GM21825 (cell line): ENCODE measurements at regions not wholly inside any gene's neighbourhood (a gene's known extent, or its start where the extent isn't known, plus 50 kb on each side); places are given as distances from the start of the nearest gene placed in this dataset.
A peak's percentile ranks its signal among the peaks of the same experiment; 100 is the strongest.
"Not testable (repeated sequence)": the region's sequence is repeated elsewhere in the genome, so short reads cannot be mapped to it uniquely, and the experiment has no call there.

Experiments used
- ATAC-seq: cut with Tn5 transposase; IDR thresholded peaks from one replicate; pipeline ENCODE4 v1.9.1; 2021; ENCODE audit warnings: mild to moderate bottlenecking, moderate library complexity; ENCODE audit not compliant: unreplicated experiment

DNA sequence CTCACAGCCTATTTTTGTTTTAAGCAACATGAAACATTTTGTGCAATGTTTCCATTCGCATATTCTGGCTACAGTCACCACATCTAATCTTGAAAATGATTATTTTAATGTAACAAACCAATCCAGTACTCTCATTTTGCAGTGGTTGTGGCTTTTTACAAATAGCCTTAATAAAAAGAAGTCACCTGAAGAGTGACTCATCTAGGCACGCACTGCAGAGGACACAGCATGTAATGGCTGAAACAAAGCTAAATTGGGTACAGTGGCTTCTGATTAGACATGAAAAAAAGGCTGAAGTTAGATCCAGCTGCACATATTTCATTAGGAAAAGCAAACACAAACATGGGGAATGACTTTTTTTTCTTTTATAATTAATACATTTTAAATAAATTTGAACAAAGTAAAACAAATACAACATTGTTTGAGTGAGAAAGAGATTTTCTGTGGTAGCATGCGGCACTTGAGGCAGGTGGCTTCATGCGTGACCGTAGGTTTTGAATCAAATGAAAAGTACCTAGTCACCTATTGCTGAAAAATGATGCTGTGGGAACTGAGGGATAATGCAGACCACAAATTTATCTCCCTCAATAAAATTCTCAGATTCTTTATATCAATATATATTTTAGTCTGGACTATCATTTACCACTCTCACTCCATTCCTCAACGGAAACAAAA is 240.8 kb upstream of the DDX53 start:
- peak; percentile 75 for ATAC-seq

- ATAC-seq: no peak
These were observed 239.2 kb upstream of the DDX53 start for GRCh38 chrX:22760513-22761057.

GRCh38 chrX:22788221-22788620 is 211.5 kb upstream of the DDX53 start:
- ATAC-seq: no peak

GRCh38 chrX:22795671-22796070 is 204.1 kb upstream of the DDX53 start:
- no peak for ATAC-seq

- ATAC-seq: no peak
These were observed 199.4 kb upstream of the DDX53 start for GRCh38 chrX:22800360-22800759.

GRCh38 chrX:22800806-22801205 is 199.0 kb upstream of the DDX53 start:
- no peak for ATAC-seq

GRCh38 chrX:22803353-22803752 is 196.4 kb upstream of the DDX53 start:
- ATAC-seq: no peak

GRCh38 chrX:22810876-22811275 is 188.9 kb upstream of the DDX53 start:
- no peak for ATAC-seq

DNA sequence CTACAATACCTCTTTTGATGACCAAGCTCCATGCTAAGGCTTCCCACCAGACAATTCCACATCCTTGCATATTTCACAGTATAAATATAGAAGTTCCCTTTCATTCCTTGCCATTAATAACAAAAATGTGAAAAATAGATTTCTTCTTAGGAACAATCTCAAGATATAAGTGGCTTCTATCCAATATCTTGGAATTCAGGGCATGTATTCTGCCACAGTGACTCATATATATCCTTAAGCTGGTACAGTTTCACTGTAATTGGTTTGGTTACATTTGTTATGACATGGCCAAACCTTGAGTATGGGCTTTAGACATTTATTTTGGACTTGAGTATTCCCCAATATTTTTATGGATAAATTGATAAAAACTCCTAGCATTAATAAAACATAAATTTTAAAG is 181.7 kb upstream of the DDX53 start:
- ATAC-seq: no peak

- ATAC-seq: no peak
These were observed 144.1 kb upstream of the DDX53 start for GRCh38 chrX:22855693-22856092.

- ATAC-seq: no peak
These were observed 140.1 kb upstream of the DDX53 start for GRCh38 chrX:22859642-22860041.

DNA sequence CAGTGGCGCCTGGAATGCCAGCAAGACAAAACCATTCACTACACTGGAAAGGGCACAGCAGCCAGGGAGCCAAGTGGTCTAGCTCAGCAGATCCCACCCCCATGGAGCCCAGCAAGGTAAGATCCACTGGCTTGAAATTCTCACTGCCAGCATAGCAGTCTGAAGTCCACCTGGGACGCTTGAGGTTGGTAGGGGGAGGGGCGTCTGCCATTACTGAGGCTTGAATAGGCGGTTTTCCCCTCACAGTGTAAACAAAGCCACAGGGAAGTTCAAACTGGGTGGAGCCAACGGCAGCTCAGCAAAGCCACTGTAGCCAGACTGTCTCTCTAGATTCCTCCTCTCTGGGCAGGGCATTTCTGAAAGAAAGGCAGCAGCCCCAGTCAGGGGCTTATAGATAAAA is 133.0 kb upstream of the DDX53 start:
- not testable (repeated sequence) for ATAC-seq

DNA sequence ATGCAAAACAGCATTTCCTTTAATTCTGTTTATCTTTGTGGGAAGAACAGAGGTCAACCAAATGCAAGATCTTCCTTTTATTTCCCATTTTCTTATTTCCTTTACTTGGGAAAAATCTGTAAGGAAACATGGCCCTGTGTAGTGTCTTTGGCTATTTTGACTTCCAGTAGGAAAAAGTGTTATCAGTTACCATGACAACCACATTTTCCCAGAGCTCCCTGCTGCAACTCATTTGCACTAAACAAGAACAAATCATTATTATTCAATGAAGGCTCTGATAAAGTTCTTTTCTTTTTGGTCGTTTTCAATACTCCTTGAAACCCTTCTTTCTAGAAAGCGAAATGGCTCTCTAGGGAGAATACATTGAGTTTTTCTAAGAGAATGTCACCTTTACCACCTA is 117.2 kb upstream of the DDX53 start:
- ATAC-seq: no peak

DNA sequence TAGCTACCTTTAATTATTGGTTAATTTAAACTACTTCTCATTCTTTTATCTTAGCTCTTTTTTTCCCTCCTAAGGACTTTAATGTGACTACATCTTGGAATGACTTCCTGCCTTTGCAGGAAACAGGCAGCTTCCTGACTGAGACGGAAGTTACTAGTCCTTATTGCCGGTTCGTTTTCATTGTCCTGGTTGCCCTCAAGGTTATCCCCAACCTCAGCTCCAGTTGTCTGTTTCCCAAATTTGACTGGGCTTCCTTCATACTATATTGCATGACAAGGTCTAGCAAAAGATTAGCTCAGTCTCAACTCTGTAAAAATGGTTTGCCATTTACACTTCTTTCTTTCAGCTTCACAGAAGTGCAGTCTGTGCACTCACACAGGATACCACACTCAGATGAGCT is 109.9 kb upstream of the DDX53 start:
- ATAC-seq: no peak

DNA sequence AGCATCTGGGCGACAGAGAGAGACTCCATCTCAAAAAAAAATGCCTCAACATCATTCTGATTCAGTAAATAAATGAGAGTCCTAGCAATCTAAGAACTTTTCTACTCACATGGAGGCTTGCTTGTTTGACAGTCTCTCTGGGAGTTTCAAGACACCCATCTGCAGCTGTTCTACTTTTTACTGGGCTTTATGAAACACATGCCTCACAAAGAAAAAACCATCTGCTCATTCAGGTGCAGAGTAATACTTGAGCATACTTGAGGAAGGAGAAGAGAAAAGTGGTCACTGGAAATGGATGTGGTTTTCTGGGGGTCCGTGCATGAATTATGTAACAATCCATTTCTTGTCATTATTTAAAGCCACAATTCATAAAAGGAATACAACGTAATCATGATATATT is 87.1 kb upstream of the DDX53 start:
- ATAC-seq: no peak

GRCh38 chrX:22922961-22923360 is 76.8 kb upstream of the DDX53 start:
- ATAC-seq: no peak

GRCh38 chrX:22934640-22935039 is 65.1 kb upstream of the DDX53 start:
- ATAC-seq: no peak

GRCh38 chrX:22944945-22945344 is 54.8 kb upstream of the DDX53 start:
- ATAC-seq: no peak
